ENCODE measurements at regions not wholly inside any gene's neighbourhood (a gene's known extent, or its start where the extent isn't known, plus 50 kb on each side); places are given as distances from the start of the nearest gene placed in this dataset.

- Mint-ChIP-seq H3K9me3 (peaks cover 0 to 6% (median 0%) of the 10 kb centered on the region in 11 donors), H3K36me3 (no peaks in the 10 kb centered on the region), H3K27me3 (no peaks in the 10 kb centered on the region), H3K4me1 (no peaks in the 10 kb centered on the region), H3K27ac (no peak overlapping the region), H3K4me3 (no peak overlapping the region)
- Histone ChIP-seq H3K27me3 (ENCODE audit: control insufficient read depth in 2 of 2, insufficient read depth in 2 of 2, low read length in 2 of 2) (no peaks in the 10 kb centered on the region), H3K36me3 (ENCODE audit: control insufficient read depth in 2 of 3, insufficient read depth in 3 of 3, low read length in 3 of 3) (no peaks in the 10 kb centered on the region), H3K27ac (ENCODE audit: low read depth, low read length) (no peak overlapping the region), H3K4me3 (ENCODE audit: low read length) (no peak overlapping the region), H3K9me3 (ENCODE audit: control insufficient read depth in 2 of 3, low read length in 3 of 3) (no peaks in the 10 kb centered on the region), H3K4me1 (ENCODE audit: control insufficient read depth in 2 of 2, insufficient read depth in 2 of 2, low read length in 2 of 2) (no peaks in the 10 kb centered on the region)
- intact Hi-C loops (cut with micrococcal nuclease), result no loop called here
- DNase-seq, result no peak
- CTCF ChIA-PET, result no interaction called here
- ATAC-seq, result no peak
- POLR2A ChIA-PET, result no interaction called here
These were observed 690.8 kb upstream of the PHF14 start for GRCh38 chr7:10282909-10283308.

DNA sequence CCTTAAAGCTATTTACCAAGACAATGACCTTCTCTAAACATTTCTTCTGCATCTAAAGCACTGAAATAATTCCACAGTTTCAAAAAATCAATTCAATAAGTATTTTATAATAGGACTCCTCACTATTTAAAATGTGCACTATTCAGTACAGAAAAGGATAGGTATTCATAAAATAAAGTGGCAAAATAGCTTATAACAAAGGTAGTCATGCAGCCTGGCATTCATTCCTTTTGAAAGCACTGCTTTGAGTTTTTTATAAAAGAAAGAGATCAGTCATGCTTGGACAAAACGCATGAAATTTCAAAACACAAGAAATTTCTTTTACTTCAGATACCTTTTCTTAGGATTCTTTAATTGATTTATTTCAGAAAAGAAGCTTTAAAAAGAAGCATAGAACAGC lies 689.7 kb upstream of the PHF14 start:
- H3K27me3 ChIP-seq (ENCODE audit: control insufficient read depth in 2 of 2, insufficient read depth in 2 of 2, low read length in 2 of 2), result no peaks in the 10 kb centered on the region
- intact Hi-C loops (cut with micrococcal nuclease), result no loop called here
- no peaks in the 10 kb centered on the region for H3K27me3 Mint-ChIP-seq

DNA sequence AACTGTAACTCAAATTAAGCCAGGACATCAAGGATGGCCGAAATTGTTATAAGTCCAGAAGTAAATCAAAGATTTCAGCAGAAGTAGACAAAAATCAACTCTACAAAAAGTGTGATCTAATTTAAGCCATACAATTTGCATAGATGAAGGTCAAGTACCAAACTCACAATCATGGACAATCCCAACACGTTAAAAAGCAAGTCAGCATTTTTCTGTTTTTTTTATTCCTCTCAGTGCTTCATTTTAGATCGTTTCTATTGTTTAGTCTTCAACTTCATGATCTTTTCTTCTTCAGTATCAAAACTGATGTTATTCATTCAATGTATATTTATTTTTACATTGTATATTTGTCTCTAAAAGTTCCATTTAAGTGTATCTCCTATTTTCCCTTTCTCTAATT lies 674.3 kb upstream of the PHF14 start:
- intact Hi-C loops (cut with micrococcal nuclease), result no loop called here
- H3K27ac Mint-ChIP-seq, result no peak overlapping the region
- H3K36me3 ChIP-seq (ENCODE audit: control insufficient read depth in 2 of 3, insufficient read depth in 3 of 3, low read length in 3 of 3), result no peaks in the 10 kb centered on the region
- H3K4me3 Mint-ChIP-seq, result no peak overlapping the region
- DNase-seq (no peak), ATAC-seq (no peak)
- no peaks in the 10 kb centered on the region for H3K9me3 ChIP-seq (ENCODE audit: control insufficient read depth in 2 of 3, low read length in 3 of 3)
- H3K36me3 Mint-ChIP-seq, result no peaks in the 10 kb centered on the region
- H3K4me1 Mint-ChIP-seq, result no peaks in the 10 kb centered on the region
- H3K9me3 Mint-ChIP-seq, result peaks cover 0 to 8% (median 0%) of the 10 kb centered on the region in 11 donors
- H3K4me1 ChIP-seq (ENCODE audit: control insufficient read depth in 2 of 2, insufficient read depth in 2 of 2, low read length in 2 of 2), result no peaks in the 10 kb centered on the region
- ChIA-PET POLR2A (no interaction called here), CTCF (no interaction called here)
- H3K27me3 ChIP-seq (ENCODE audit: control insufficient read depth in 2 of 2, insufficient read depth in 2 of 2, low read length in 2 of 2), result no peaks in the 10 kb centered on the region
- no peaks in the 10 kb centered on the region for H3K27me3 Mint-ChIP-seq
- no peak overlapping the region for H3K4me3 ChIP-seq (ENCODE audit: low read length)
- H3K27ac ChIP-seq (ENCODE audit: low read depth, low read length), result no peak overlapping the region

More for the DNA sequence above, 689.7 kb upstream of the PHF14 start:
- no peak overlapping the region for H3K27ac Mint-ChIP-seq
- H3K4me1 ChIP-seq (ENCODE audit: control insufficient read depth in 2 of 2, insufficient read depth in 2 of 2, low read length in 2 of 2), result no peaks in the 10 kb centered on the region
- ChIA-PET POLR2A (no interaction called here), CTCF (no interaction called here)
- H3K4me3 ChIP-seq (ENCODE audit: low read length), result no peak overlapping the region
- ATAC-seq (no peak), DNase-seq (no peak)
- H3K9me3 Mint-ChIP-seq, result peaks cover 0 to 6% (median 0%) of the 10 kb centered on the region in 11 donors
- no peaks in the 10 kb centered on the region for H3K9me3 ChIP-seq (ENCODE audit: control insufficient read depth in 2 of 3, low read length in 3 of 3)
- H3K4me1 Mint-ChIP-seq, result no peaks in the 10 kb centered on the region
- no peak overlapping the region for H3K4me3 Mint-ChIP-seq
- H3K36me3 Mint-ChIP-seq, result no peaks in the 10 kb centered on the region
- H3K36me3 ChIP-seq (ENCODE audit: control insufficient read depth in 2 of 3, insufficient read depth in 3 of 3, low read length in 3 of 3), result no peaks in the 10 kb centered on the region
- H3K27ac ChIP-seq (ENCODE audit: low read depth, low read length), result no peak overlapping the region

DNA sequence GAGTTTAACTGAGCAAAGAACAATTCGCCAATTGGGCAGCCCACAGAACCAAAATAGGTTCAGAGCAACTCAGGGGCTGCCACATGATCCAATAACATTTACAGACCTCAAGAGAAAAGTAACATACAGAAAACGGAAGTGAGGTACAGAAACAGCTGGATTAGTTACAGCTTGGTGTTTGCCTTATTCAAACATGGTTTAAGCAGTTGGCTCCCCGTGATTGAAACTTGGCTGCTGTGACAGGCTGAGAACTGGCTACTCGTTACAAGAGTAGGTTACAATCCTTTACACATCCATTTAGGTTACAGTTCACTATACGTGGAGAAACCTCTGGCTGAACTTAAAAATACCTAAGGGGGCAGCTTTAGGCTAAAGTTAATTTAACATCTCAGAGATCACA lies 673.1 kb upstream of the PHF14 start:
- Histone ChIP-seq H3K9me3 (ENCODE audit: control insufficient read depth in 2 of 3, low read length in 3 of 3) (no peaks in the 10 kb centered on the region), H3K27ac (ENCODE audit: low read depth, low read length) (no peak overlapping the region), H3K27me3 (ENCODE audit: control insufficient read depth in 2 of 2, insufficient read depth in 2 of 2, low read length in 2 of 2) (no peaks in the 10 kb centered on the region), H3K4me3 (ENCODE audit: low read length) (no peak overlapping the region), H3K4me1 (ENCODE audit: control insufficient read depth in 2 of 2, insufficient read depth in 2 of 2, low read length in 2 of 2) (no peaks in the 10 kb centered on the region), H3K36me3 (ENCODE audit: control insufficient read depth in 2 of 3, insufficient read depth in 3 of 3, low read length in 3 of 3) (no peaks in the 10 kb centered on the region)
- DNase-seq (no peak), ATAC-seq (no peak)
- ChIA-PET CTCF (no interaction called here), POLR2A (no interaction called here)
- intact Hi-C loops (cut with micrococcal nuclease), result no loop called here
- H3K4me1 Mint-ChIP-seq, result no peaks in the 10 kb centered on the region
- no peak overlapping the region for H3K4me3 Mint-ChIP-seq
- H3K9me3 Mint-ChIP-seq, result peaks cover 0 to 7% (median 0%) of the 10 kb centered on the region in 11 donors
- no peaks in the 10 kb centered on the region for H3K36me3 Mint-ChIP-seq
- H3K27me3 Mint-ChIP-seq, result no peaks in the 10 kb centered on the region
- no peak overlapping the region for H3K27ac Mint-ChIP-seq

- Histone ChIP-seq H3K27me3 (ENCODE audit: control insufficient read depth in 2 of 2, insufficient read depth in 2 of 2, low read length in 2 of 2) (no peaks in the 10 kb centered on the region), H3K4me3 (ENCODE audit: low read length) (no peak overlapping the region), H3K9me3 (ENCODE audit: control insufficient read depth in 2 of 3, low read length in 3 of 3) (no peaks in the 10 kb centered on the region), H3K36me3 (ENCODE audit: control insufficient read depth in 2 of 3, insufficient read depth in 3 of 3, low read length in 3 of 3) (no peaks in the 10 kb centered on the region), H3K4me1 (ENCODE audit: control insufficient read depth in 2 of 2, insufficient read depth in 2 of 2, low read length in 2 of 2) (no peaks in the 10 kb centered on the region), H3K27ac (ENCODE audit: low read depth, low read length) (no peak overlapping the region)
- intact Hi-C loops (cut with micrococcal nuclease), result no loop called here
- Mint-ChIP-seq H3K4me3 (no peak overlapping the region), H3K36me3 (no peaks in the 10 kb centered on the region), H3K4me1 (no peaks in the 10 kb centered on the region), H3K9me3 (peaks cover 0 to 9% (median 3%) of the 10 kb centered on the region in 11 donors), H3K27ac (no peak overlapping the region), H3K27me3 (no peaks in the 10 kb centered on the region)
- ATAC-seq (no peak), DNase-seq (no peak)
- POLR2A ChIA-PET, result no interaction called here
- CTCF ChIA-PET, result no interaction called here
These were observed 665.4 kb upstream of the PHF14 start for GRCh38 chr7:10308276-10308675.

GRCh38 chr7:10312942-10313341 lies 660.7 kb upstream of the PHF14 start:
- no peak overlapping the region for H3K27ac Mint-ChIP-seq
- Histone ChIP-seq H3K4me1 (ENCODE audit: control insufficient read depth in 2 of 2, insufficient read depth in 2 of 2, low read length in 2 of 2) (no peaks in the 10 kb centered on the region), H3K27me3 (ENCODE audit: control insufficient read depth in 2 of 2, insufficient read depth in 2 of 2, low read length in 2 of 2) (no peaks in the 10 kb centered on the region), H3K9me3 (ENCODE audit: control insufficient read depth in 2 of 3, low read length in 3 of 3) (no peaks in the 10 kb centered on the region), H3K36me3 (ENCODE audit: control insufficient read depth in 2 of 3, insufficient read depth in 3 of 3, low read length in 3 of 3) (no peaks in the 10 kb centered on the region), H3K27ac (ENCODE audit: low read depth, low read length) (no peak overlapping the region), H3K4me3 (ENCODE audit: low read length) (no peak overlapping the region)
- no peak for ATAC-seq
- no peaks in the 10 kb centered on the region for H3K27me3 Mint-ChIP-seq
- no peaks in the 10 kb centered on the region for H3K4me1 Mint-ChIP-seq
- H3K9me3 Mint-ChIP-seq, result peaks cover 0 to 13% (median 3%) of the 10 kb centered on the region in 11 donors
- intact Hi-C loops (cut with micrococcal nuclease), result no loop called here
- H3K36me3 Mint-ChIP-seq, result no peaks in the 10 kb centered on the region
- CTCF ChIA-PET, result no interaction called here
- DNase-seq, result no peak
- no peak overlapping the region for H3K4me3 Mint-ChIP-seq
- POLR2A ChIA-PET, result no interaction called here

DNA sequence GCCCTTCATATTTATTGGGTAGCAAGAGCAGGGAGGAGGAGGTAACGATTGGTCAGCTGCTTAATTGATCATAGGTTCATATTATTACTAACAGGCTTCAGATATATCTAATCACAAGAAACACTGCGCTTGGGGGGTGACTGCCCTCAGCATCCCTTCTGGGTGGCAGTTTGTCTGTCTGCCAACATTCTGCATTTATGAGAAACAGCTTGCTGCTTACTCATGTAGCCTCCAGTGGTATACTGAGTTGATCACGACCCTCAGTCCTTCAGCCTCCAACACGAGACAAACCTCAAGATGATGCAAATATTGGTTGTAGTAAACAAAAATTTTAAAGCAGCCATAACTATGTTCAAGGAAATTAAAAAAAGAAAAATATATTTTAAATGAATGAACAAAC lies 657.8 kb upstream of the PHF14 start:
- H3K27ac Mint-ChIP-seq, result no peak overlapping the region
- H3K36me3 Mint-ChIP-seq, result no peaks in the 10 kb centered on the region
- no peaks in the 10 kb centered on the region for H3K4me1 Mint-ChIP-seq
- Histone ChIP-seq H3K36me3 (ENCODE audit: control insufficient read depth in 2 of 3, insufficient read depth in 3 of 3, low read length in 3 of 3) (no peaks in the 10 kb centered on the region), H3K9me3 (ENCODE audit: control insufficient read depth in 2 of 3, low read length in 3 of 3) (no peaks in the 10 kb centered on the region), H3K4me3 (ENCODE audit: low read length) (no peak overlapping the region), H3K27ac (ENCODE audit: low read depth, low read length) (no peak overlapping the region), H3K27me3 (ENCODE audit: control insufficient read depth in 2 of 2, insufficient read depth in 2 of 2, low read length in 2 of 2) (no peaks in the 10 kb centered on the region), H3K4me1 (ENCODE audit: control insufficient read depth in 2 of 2, insufficient read depth in 2 of 2, low read length in 2 of 2) (no peaks in the 10 kb centered on the region)
- H3K4me3 Mint-ChIP-seq, result no peak overlapping the region
- ChIA-PET CTCF (no interaction called here), POLR2A (no interaction called here)
- intact Hi-C loops (cut with micrococcal nuclease), result no loop called here
- H3K9me3 Mint-ChIP-seq, result peaks cover 0 to 13% (median 5%) of the 10 kb centered on the region in 11 donors
- H3K27me3 Mint-ChIP-seq, result no peaks in the 10 kb centered on the region
- DNase-seq (no peak), ATAC-seq (no peak)

Data from naive thymus-derived CD4-positive, alpha-beta T cell (primary cell).